ENCODE measurements at regions not wholly inside any gene's neighbourhood (a gene's known extent, or its start where the extent isn't known, plus 50 kb on each side); places are given as distances from the start of the nearest gene placed in this dataset.

- no peak for FAIRE-seq
These were observed 349.4 kb downstream of the METTL15 start for GRCh38 chr11:28457481-28458065.

- no peak for FAIRE-seq
These were observed 340.0 kb downstream of the METTL15 start for GRCh38 chr11:28448186-28448585.

- no peak for FAIRE-seq
These were observed 339.0 kb downstream of the METTL15 start for GRCh38 chr11:28447226-28447625.

- no peak for FAIRE-seq
These were observed 333.9 kb downstream of the METTL15 start for GRCh38 chr11:28442131-28442530.

GRCh38 chr11:28439403-28439802 lies 331.2 kb downstream of the METTL15 start:
- FAIRE-seq: no peak

- FAIRE-seq: no peak
These were observed 311.9 kb downstream of the METTL15 start for GRCh38 chr11:28420099-28420498.

GRCh38 chr11:28417601-28418323 lies 309.6 kb downstream of the METTL15 start:
- no peak for FAIRE-seq

- FAIRE-seq: no peak
These were observed 303.8 kb downstream of the METTL15 start for GRCh38 chr11:28412029-28412428.

GRCh38 chr11:28401446-28401845 lies 293.3 kb downstream of the METTL15 start:
- FAIRE-seq: no peak

GRCh38 chr11:28400331-28401100 lies 292.3 kb downstream of the METTL15 start:
- no peak for FAIRE-seq

GRCh38 chr11:28393348-28393747 lies 285.2 kb downstream of the METTL15 start:
- FAIRE-seq: no peak

GRCh38 chr11:28384418-28384817 lies 276.2 kb downstream of the METTL15 start:
- FAIRE-seq: no peak

GRCh38 chr11:28383456-28383855 lies 275.3 kb downstream of the METTL15 start:
- FAIRE-seq: no peak

All from islet of Langerhans (tissue), 1 donor.